ENCODE measurements at regions not wholly inside any gene's neighbourhood (a gene's known extent, or its start where the extent isn't known, plus 50 kb on each side); places are given as distances from the start of the nearest gene placed in this dataset.
"Not testable (repeated sequence)": the region's sequence is repeated elsewhere in the genome, so short reads cannot be mapped to it uniquely, and the experiment has no call there.

DNA sequence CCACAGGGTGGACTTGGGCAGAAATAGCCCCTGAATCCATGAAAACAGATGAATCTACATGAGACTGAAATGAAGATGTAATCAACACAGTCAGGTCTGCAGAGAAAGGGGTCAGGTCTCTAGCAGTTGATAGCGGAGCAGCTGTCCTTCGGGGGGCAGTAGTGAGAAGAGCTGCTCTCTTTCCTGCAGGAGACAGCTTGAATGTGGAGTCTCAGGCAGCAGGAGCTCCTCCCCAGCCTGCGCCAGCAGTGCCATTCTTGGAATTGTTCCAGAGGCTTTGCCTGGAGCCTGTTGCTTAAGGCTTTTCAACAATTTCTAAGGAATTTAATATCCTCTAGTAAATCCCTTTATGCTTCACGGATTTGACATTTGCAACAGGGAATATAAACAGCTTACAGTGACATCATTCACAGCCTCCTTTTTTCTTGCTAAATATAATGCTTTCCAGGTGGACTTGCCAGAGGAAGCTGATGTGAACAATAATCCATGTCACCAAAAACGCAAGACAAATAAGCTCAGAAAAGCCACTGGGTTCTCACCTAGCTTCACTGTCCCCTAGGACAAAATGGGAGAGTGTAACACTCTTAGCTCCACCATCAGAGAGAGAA lies 1535.1 kb downstream of the RPIA start:
- intact Hi-C loops (cut with DNase I); ATAC-seq; DNase-seq (ENCODE audit: missing footprints): not testable (repeated sequence)

DNA sequence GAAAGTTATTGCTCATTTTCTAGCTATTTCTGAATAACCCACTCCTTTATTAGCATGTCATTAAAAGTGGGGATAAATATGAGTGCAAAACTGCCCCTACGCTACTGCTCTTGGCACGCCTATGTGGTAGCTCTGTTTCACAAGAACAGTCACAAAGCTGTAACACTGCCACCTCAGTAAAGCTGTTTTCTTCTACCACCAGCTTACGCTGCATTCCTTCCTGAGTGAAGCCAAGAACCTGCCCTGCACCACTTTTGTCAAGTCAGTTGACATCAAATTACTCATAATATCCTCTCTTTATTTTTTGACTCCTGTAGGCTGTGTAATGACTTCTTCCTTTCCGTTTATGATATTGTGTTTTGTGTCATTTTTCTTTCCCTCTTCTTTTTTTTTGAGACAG lies 1539.7 kb downstream of the RPIA start:
- intact Hi-C loops (cut with DNase I); DNase-seq (ENCODE audit: missing footprints); ATAC-seq: not testable (repeated sequence)

DNA sequence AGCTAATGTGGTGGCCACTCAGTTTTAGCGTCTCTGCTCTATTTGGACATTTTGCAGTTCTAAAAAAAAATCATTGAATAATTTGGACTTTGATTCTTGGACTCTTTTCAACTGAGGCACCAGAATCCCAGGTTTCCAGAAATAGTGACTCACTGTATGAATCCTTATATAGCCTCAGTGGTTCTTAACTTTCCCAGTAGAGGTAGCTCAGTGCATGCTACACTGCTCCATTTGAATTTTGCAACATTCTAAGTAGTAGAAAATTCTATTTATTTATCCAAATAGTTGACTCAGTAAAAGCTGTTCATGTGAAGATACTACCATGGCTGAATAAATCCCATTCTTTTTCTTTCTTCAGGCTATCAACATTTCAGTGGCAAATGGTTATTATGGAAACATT lies 1544.0 kb downstream of the RPIA start:
- DNase-seq (ENCODE audit: missing footprints); ATAC-seq; intact Hi-C loops (cut with DNase I): not testable (repeated sequence)

DNA sequence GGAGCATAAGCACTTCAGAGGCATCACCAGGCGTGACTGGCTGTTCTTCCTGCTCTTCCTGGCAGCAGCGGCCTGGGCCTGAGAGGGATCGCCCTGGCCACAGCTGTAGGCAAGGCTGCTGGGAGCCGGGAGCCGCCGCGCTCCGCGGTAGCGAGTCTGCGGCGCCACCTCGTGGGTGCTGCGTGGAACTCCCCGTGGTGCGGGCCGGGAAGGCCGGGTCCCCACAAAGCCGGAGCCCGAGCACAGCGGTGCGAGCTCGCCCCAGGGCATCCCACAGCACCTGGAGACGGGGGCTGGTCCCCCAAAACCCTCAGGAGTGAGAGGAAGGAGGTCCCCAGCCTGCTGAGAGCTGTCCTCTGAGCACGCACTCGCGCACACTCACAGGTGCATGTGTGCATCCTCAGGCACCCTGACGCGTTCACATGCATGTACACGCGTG lies 1546.5 kb downstream of the RPIA start:
- ATAC-seq; intact Hi-C loops (cut with DNase I): not testable (repeated sequence)
- peak; percentile 81 for DNase-seq (ENCODE audit: missing footprints)

DNA sequence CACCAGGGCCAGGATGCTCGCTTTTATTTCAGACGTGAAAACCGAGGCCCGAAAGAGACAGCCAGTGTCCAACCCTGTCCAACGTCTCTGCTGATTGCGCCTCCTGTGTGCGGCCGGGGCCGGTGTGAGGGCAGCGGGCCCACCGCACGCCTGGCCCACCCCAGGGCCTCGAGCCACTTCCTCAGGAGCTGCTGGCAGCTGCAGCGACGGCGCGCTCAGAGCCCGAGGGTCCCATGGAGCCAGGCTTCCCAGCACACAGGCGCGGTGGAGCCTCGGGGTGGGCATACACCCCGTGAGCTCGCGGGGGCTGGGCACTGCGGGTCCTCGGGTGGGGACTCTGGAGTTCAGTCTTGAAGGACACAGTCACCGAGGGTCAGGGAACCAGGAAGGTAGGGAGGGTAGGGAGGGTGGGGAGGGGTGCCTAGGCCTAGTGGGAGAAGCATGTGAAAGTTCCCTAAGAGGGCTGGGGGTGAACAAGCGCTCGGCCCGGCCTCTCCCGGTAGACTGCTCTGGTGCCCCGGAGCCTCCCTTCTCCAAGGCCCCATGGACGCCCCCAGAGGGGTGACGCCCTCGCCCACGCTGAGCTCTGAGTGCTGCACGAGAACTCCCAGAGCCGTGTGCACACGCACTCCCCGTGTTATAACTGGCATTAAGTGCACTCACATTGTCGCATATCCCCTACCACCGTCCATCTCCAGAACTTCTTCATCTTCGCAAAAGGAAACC lies 1547.2 kb downstream of the RPIA start:
- DNase-seq (ENCODE audit: missing footprints) = peak; percentile 59
- ATAC-seq; intact Hi-C loops (cut with DNase I): not testable (repeated sequence)

DNA sequence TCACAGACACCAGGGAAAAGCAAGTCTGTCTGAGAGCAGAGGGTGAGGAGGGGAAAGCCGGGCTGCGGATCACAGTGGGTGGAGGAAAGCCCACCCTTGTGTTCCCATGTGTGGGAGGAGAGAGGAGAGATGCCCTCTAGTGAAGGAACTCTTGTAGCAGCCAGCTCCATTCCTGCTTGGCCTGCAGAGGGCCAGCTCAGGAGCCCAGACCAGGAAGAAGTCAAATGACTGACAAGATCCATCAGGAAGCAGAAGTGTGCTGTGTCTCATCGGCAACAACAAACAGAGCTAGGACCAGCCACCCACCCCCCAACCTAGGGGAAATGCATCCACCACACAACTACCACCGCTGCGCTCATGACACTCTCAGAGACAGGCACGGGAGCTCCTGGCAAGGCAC lies 1548.3 kb downstream of the RPIA start:
- ATAC-seq; DNase-seq (ENCODE audit: missing footprints); intact Hi-C loops (cut with DNase I): not testable (repeated sequence)

DNA sequence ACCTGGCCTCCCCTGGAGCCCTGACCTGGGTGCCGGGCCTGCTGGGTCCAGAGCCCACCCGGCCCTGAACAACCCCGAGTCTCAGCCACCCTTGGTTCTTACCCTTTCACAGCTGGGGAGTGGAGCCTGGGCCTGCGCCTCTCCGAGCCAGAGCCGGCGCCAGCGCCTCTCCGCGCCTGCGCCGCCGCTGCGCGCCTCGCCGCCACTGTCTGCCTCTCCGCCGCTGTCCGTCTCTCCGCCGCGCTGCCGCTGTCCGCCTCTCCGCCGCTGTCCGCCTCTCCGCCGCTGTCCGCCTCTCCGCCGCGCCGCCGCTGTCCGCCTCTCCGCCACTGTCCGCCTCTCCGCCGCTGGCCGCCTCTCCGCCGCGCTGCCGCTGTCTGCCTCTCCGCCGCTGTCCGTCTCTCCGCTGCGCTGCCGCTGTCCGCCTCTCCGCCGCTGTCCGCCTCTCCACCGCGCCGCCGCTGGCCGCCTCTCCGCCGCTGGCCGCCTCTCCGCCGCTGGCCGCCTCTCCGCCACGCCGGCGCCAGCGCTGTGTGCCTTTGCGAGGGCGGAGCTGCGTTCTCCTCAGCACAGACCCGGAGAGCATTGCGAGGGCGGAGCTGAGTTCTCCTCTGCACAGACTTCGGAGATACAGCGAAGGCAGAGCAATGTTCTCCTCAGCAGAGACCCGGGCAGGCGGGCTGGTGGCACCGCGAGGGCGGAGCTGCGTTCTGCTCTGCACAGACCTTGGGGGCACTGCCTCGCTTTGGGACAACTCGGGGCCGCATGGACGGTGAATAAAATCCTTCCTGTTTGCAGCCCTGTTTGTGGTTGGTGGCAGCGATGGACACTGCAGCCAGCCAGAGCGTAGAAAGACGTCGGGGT lies 1553.7 kb downstream of the RPIA start:
- DNase-seq (ENCODE audit: missing footprints); intact Hi-C loops (cut with DNase I); ATAC-seq: not testable (repeated sequence)

DNA sequence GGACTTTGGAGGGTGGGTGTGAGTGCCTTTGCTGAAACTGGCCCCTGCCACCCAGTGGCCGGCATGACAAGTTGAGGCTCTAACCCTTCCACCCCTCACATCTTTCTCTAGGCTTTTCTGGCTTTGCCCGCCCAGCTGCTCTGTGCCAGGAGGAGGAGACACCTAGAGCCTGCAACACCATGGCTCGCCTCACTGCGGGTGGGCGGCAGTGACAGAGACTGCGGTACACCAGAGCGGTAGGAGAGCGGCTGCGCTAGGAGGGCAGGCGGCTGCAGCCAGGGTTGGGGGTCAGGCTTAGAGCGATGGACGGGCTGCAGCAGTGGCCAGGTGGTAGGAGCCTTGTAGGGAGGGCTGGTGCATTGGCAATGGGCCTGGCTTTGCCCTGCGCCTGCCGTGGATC lies 1556.9 kb downstream of the RPIA start:
- intact Hi-C loops (cut with DNase I); ATAC-seq; DNase-seq (ENCODE audit: missing footprints): not testable (repeated sequence)

DNA sequence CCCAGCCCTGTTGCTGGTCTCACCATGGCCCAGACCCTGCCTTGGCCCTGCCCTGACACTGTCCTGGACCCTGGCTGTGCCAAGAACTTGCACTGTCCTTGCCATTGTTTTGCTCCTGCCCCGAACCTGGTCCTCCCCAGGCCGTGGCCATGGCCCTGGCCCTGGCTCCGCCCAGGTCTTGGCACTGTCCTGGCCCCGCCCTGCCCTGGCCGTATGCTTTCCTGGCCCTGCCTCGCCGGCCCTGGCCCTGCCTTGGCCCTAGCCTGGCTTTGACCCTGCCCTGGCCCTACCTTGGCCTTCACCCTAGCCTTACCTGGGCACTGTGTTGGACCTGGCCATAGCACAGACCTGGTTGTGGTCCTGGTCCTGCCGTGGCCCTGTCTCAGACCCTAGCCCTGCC lies 1558.9 kb downstream of the RPIA start:
- intact Hi-C loops (cut with DNase I); ATAC-seq: not testable (repeated sequence)
- peak; percentile 25 for DNase-seq (ENCODE audit: missing footprints)

DNA sequence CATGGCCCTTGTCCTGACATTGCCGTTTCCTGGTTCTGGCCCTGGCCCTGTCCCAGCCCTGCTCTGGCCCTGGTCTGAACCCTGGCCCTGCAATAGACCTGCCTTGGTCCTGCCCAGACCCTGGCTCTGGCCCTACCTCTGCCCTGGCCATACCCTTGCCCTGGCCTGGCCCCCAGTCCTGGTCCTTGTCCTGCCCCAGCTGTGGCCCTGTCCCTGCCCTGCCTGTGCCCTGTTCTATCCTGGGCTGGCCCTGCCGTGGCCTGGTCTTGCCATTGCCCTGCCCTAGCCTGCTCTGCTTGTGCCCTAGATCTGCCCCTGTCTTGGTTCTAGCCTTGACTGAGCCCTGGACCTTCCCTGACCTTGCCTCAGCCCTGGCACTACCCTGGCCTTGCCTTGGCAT lies 1560.1 kb downstream of the RPIA start:
- DNase-seq (ENCODE audit: missing footprints); intact Hi-C loops (cut with DNase I): not testable (repeated sequence)

DNA sequence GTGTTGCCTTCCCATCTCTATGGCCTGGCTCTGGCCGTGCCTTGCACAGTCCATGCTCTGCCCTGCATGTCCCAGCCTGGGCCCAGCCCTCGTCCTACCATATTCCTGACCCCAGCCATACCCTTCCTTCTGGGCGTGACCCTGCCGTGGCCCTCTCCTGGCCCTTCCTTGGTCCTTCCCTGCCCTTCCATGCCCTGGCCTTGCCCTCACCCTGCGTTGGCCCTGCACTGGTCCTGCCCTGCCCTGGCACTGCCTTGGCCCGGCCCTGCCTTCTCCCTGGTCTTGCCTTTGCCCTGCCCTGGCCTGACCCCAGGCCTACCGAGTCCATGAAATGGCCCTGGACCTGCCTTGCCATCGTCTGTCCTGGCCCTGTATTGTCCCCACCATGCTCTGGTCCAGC lies 1561.8 kb downstream of the RPIA start:
- ATAC-seq; intact Hi-C loops (cut with DNase I): not testable (repeated sequence)
- peak; percentile 6 for DNase-seq (ENCODE audit: missing footprints)

More for the DNA sequence above, 1560.1 kb downstream of the RPIA start:
- not testable (repeated sequence) for ATAC-seq

DNA sequence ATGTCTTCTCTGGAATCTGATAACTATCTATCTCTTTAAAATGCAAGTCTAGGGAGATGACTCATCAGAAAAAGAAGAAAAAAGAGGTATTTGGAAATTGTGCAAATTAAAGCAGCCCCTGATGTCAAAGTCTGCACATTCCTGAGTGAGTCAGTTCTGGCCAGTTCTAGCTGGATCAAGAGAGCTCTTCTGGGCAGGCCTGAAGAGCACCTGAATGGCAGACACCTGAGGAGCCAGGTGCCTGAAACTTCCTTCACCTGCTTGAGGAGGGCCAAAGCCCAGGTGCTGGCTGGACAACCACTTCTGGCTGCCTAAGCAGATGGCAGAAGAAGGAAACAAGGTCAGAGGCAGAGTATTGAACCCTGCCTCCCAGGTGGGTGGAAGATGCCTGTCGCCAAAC lies 1575.4 kb downstream of the RPIA start:
- peak; percentile 43 for DNase-seq (ENCODE audit: missing footprints)
- ATAC-seq; intact Hi-C loops (cut with DNase I): not testable (repeated sequence)

DNA sequence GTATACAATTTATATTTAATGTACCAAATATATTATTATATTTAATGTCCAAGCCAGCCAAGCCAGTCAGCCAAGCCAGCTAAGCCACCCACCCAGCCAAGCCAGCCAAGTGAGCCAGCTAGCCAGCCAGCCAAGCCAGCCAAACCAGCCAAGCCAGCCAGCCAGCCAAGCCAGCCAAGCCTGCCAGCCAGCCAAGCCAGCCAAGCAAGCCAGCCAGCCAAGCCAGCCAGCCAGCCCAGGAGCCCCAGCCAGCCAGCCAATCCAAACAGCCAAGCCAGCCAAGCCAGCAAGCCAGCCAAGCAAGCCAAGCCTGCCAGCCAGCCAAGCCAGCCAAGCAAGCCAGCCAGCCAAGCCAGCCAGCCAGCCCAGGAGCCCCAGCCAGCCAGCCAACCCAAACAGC lies 1596.3 kb downstream of the RPIA start:
- intact Hi-C loops (cut with DNase I); DNase-seq (ENCODE audit: missing footprints); ATAC-seq: not testable (repeated sequence)

DNA sequence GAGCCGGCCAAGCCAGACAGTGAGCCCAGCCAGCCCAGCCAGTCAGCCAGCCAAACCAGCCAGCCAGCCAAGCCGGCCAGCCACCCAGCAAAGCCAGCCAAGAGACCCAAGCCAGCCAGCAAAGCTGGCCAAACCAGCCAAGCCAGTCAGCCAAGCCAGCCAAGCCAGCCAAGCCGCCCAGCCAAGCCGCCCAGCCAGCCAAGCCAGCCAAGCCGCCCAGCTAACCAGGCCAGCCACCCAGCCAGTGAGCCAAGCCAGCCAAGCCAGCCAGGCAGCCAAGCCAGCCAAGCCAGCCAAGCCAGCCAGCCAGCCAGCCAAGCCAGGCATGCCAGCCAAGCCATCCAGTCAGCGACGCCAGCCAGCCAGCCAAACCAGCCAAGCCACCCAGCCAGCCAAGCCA lies 1596.9 kb downstream of the RPIA start:
- ATAC-seq; intact Hi-C loops (cut with DNase I); DNase-seq (ENCODE audit: missing footprints): not testable (repeated sequence)

DNA sequence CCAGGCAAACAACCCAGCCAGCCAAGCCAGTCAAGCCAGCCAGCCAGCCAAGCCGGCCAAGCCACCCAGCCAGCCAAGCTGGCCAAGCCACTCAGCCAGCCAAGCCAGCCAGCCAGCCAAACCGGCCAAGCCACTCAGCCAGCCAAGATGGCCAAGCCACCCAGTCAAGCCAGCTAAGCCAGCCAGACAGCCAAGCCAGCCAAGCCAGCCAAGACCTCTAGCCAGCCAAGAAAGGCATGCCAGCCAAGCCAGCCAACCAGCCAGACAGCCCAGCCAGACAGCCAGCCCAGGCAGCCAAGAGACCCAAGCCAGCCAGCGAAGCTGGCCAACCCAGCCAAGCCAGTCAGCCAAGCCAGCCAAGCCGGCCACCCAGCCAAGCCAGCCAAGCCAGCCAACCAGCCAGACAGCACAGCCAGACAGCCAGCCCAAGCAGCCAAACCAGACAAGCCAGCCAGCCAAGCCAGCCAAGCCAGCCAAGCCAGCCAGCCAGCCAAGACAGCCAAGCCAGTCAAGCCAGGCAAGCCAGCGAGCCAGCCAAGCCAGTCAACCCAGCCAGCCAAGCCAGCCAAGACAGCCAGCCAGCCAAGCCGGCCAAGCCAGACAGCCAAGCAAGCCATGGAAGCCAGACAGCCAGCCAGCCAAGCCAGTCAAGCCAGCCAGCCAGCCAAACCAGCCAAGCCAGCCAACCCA lies 1598.0 kb downstream of the RPIA start:
- ATAC-seq; DNase-seq (ENCODE audit: missing footprints); intact Hi-C loops (cut with DNase I): not testable (repeated sequence)

DNA sequence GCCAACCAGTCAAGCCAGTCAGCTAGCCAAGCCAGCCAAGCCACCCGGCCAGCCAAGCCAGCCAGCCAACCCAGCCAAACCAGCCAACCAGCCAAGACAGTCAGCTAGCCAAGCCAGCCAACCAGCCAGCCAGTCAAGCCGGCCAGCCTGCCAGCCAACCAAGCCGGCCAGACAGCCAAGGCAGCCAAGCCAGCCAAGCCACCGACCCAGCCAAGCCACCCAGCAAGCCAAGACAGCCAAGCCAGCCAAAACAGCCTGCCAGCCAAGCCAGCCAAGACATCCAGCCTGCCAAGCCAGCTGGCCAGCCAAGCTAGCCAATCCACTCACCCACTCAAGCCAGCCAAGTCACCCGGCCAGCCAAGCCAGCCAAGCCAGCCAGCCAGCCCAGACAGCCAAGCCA lies 1599.2 kb downstream of the RPIA start:
- ATAC-seq; DNase-seq (ENCODE audit: missing footprints); intact Hi-C loops (cut with DNase I): not testable (repeated sequence)

DNA sequence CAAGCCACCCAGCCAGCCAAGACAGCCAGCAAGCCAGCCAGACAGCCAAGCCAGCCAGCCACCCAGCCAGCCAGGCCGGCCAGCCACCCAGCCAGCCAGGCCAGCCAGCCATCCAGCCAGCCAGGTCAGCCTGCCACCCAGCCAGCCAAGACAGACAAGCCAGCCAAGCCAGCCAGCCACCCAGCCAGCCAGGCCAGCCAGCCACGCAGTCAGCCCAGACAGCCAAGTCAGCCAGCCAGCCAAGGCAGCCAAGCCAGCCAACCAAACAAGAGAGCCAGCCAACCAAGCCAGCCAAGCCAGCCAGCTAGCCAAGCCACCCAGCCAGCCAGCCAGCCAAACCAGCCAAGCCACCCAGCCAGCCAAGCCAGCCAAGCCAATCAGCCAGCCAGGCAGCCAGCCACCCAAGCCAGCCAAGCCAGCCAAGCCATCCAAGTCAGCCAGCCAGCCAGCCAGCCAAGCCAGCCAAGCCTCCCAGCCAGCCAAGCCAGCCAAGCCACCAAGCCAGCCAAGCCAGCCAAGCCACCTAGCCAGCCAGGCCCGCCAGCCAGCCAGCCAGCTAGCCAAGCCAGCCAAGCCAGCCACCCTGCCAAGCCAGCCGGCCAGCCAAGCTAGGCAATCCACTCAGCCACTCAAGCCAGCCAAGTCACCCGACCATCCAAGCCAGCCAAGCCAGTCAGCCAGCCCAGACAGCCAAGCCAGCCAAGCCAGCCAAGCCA lies 1599.9 kb downstream of the RPIA start:
- ATAC-seq; DNase-seq (ENCODE audit: missing footprints); intact Hi-C loops (cut with DNase I): not testable (repeated sequence)

DNA sequence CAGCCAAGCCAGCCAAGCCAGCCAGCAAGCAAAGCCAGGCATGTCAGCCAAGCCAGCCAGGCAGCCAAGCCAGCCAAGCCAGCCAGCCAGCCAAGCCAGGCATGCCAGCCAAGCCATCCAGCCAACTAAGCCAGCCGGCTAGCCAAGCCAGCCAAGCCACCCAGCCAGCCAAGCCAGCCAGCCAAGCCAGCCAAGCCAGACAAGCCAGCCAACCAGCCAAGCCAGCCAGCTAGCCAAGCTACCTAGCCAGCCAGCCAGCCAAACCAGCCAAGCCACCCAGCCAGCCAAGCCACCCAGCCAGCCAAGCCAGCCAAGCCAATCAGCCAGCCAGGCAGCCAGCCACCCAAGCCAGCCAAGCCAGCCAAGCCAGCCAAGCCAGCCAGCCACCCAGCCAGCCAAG lies 1600.5 kb downstream of the RPIA start:
- intact Hi-C loops (cut with DNase I); ATAC-seq; DNase-seq (ENCODE audit: missing footprints): not testable (repeated sequence)

Data from Right ventricle myocardium inferior (tissue), 1 donor.